GM12878 (cell line): ENCODE measurements at regions not wholly inside any gene's neighbourhood (a gene's known extent, or its start where the extent isn't known, plus 50 kb on each side); places are given as distances from the start of the nearest gene placed in this dataset.

ENCODE experiments used
- ATAC-seq: fragments of 200-7000 bp; cut with Tn5 transposase; 3 replicates; pipeline ENCODE4 v1.9.1; 2020; ENCODE audit warnings: mild to moderate bottlenecking, moderate library complexity
- BruUV-seq: library from RNA; stranded (reverse); fragments of 400-500 nt; replicated peaks from 2 replicates; lab custom pipeline; 2021; lab: Mats Ljungman, UMichigan
- CTCF ChIA-PET: fragments of 300-600 bp; sonication (Branson Sonifier 250); formaldehyde crosslinking; extraction: SDS; loops from one replicate; lab custom pipeline; 2021; ENCODE audit warnings: inconsistent platforms; lab: Yijun Ruan, JAX
- POLR2A ChIA-PET: fragments of 350-600 bp; formaldehyde crosslinking; extraction: SDS; loops from one replicate; lab custom pipeline; 2021; ENCODE audit warnings: inconsistent platforms; lab: Charles Lee
- RAD21 ChIA-PET: fragments of 300-600 bp; sonication (Branson Sonifier 250); formaldehyde crosslinking; loops from one replicate; lab custom pipeline; 2023; ENCODE audit warnings: antibody characterized with exemption; ENCODE audit not compliant: unreplicated experiment; lab: Charles Lee
- SMC1A ChIA-PET: fragments of 300-600 bp; sonication (Branson Sonifier 250); formaldehyde crosslinking; loops from one replicate; lab custom pipeline; 2023; ENCODE audit not compliant: unreplicated experiment, uncharacterized antibody; lab: Charles Lee
- DNase-seq: peaks from one replicate; pipeline ENCODE4 v3.0.0-alpha.2; 2011; ENCODE audit warnings: low read depth, low spot score
- FAIRE-seq: peaks from 3 replicates; lab custom pipeline; 2011; peaks lifted over from hg19 to GRCh38; lab: Jason Lieb, UNC
- H2AFZ ChIP-seq: 2 replicates; pipeline ENCODE4 v1.6.0; 2011; ENCODE audit warnings: low read depth, low read length, control low read depth; ENCODE audit not compliant: control insufficient read depth
- H3K27ac ChIP-seq: 2 replicates; pipeline ENCODE4 v1.5.1; 2011; ENCODE audit warnings: control low read depth; ENCODE audit not compliant: control insufficient read depth, insufficient read depth
- H3K27me3 ChIP-seq, 2 experiments: replicated peaks in 1 of 2; 2 replicates each; pipeline versions ENCODE4 v1.6.0 to v1.6.1; 2011; ENCODE audit warnings: low read length in 1 of 2; ENCODE audit not compliant: control insufficient read depth in 2 of 2, insufficient read depth in 2 of 2
- H3K36me3 ChIP-seq, 2 experiments: 2 replicates each; pipeline ENCODE4 v1.5.1; 2011; ENCODE audit warnings: low read length in 1 of 2; ENCODE audit not compliant: control insufficient read depth in 2 of 2, insufficient read depth in 2 of 2
- H3K4me1 ChIP-seq: 2 replicates; pipeline ENCODE4 v1.6.1; 2011; ENCODE audit warnings: mild to moderate bottlenecking, low read length, moderate library complexity, mixed read lengths; ENCODE audit not compliant: control insufficient read depth, insufficient read depth
- H3K4me2 ChIP-seq: 2 replicates; pipeline ENCODE4 v1.6.0; 2011; ENCODE audit warnings: control low read depth; ENCODE audit not compliant: control insufficient read depth, insufficient read depth
- H3K4me3 ChIP-seq: fragments of 200-600 bp; sonication (generic); 2 replicates; pipeline ENCODE4 v1.5.1; 2016
- H3K79me2 ChIP-seq: 2 replicates; pipeline ENCODE4 v1.6.0; 2011; ENCODE audit warnings: low read length; ENCODE audit not compliant: control insufficient read depth, insufficient read depth
- H3K9ac ChIP-seq: 2 replicates; pipeline ENCODE4 v1.8.0; 2011; ENCODE audit warnings: low read length, control low read depth, mixed read lengths; ENCODE audit not compliant: control insufficient read depth, insufficient read depth
- H3K9me3 ChIP-seq: replicated peaks from 3 replicates; pipeline ENCODE4 v1.5.1; 2011; ENCODE audit warnings: mild to moderate bottlenecking, low read length; ENCODE audit not compliant: control insufficient read depth, insufficient read depth
- H4K20me1 ChIP-seq: 2 replicates; pipeline ENCODE4 v1.6.0; 2011; ENCODE audit not compliant: control insufficient read depth, insufficient read depth
- CBX5 ChIP-seq: sonication (generic); IDR thresholded peaks from 2 replicates; pipeline ENCODE4 v1.6.1; 2016; ENCODE audit warnings: low read depth, moderate library complexity, mild to moderate bottlenecking, inconsistent platforms
- EED ChIP-seq: sonication (generic); IDR thresholded peaks from 2 replicates; pipeline ENCODE4 v1.6.1; 2016; ENCODE audit warnings: antibody characterized with exemption, low read depth
- FOXM1 ChIP-seq: IDR thresholded peaks from 2 replicates; pipeline ENCODE4 v1.6.1; 2012; ENCODE audit warnings: low read depth, mild to moderate bottlenecking, inconsistent platforms, low read length, moderate library complexity
- MXI1 ChIP-seq: fragments of 150-350 bp; IDR thresholded peaks from 2 replicates; pipeline ENCODE4 v1.6.1; 2011; ENCODE audit warnings: low read depth, mild to moderate bottlenecking, inconsistent platforms, low read length, improper control_type of control experiment
- POLR2AphosphoS2 ChIP-seq: IDR thresholded peaks from 2 replicates; pipeline ENCODE4 v1.6.1; 2011; ENCODE audit warnings: low read depth, mild to moderate bottlenecking, low read length, improper control_type of control experiment, moderate library complexity
- RUNX3 ChIP-seq: IDR thresholded peaks from 2 replicates; pipeline ENCODE4 v1.6.1; 2012; ENCODE audit warnings: low read length, inconsistent platforms
- SIX5 ChIP-seq: IDR thresholded peaks from 2 replicates; pipeline ENCODE4 v1.6.1; 2011; ENCODE audit warnings: mild to moderate bottlenecking, low read depth, low read length, moderate library complexity; ENCODE audit not compliant: severe bottlenecking
- TCF7 ChIP-seq: IDR thresholded peaks from 2 replicates; pipeline ENCODE4 v1.6.1; 2014; ENCODE audit warnings: antibody characterized with exemption, borderline replicate concordance
- ZNF384 ChIP-seq: IDR thresholded peaks from 2 replicates; pipeline ENCODE4 v1.6.1; 2012; ENCODE audit warnings: low read depth, mild to moderate bottlenecking, low read length, improper control_type of control experiment, borderline replicate concordance
- ZNF622 ChIP-seq: fragments of 450-650 bp; IDR thresholded peaks from 2 replicates; pipeline ENCODE4 v1.6.1; 2017; ENCODE audit warnings: mild to moderate bottlenecking, inconsistent platforms
- WGBS: methylation state at CpG from one replicate; pipeline ENCODE4 v1.1.6; 2016; ENCODE audit warnings: low lambda C conversion rate; ENCODE audit not compliant: insufficient replicate concordance, insufficient coverage; ENCODE audit errors: missing lambda C conversion rate; 5-methylcytosine and 5-hydroxymethylcytosine counted together
- in situ Hi-C: fragments of 300-500 bp; cut with MboI; formaldehyde crosslinking; loops from 9 replicates; pipeline ENCODE4 v1.14.3; 2018; ENCODE audit warnings: mixed read lengths
- intact Hi-C: fragments of 100-400 bp; cut with micrococcal nuclease; formaldehyde crosslinking; loops from one replicate; pipeline ENCODE4 v1.14.2; 2022; ENCODE audit not compliant: unreplicated experiment
- TF ChIP-seq, protein P1 (sequence below): fragments of 450-650 bp; formaldehyde crosslinking; IDR thresholded peaks from 2 replicates; pipeline ENCODE4 v1.4.0; 2022; ENCODE audit warnings: mild to moderate bottlenecking, moderate library complexity

GRCh38 chr5:106784846-106785245 lies 885.9 kb downstream of the EFNA5 start:
- no peak overlapping the region for H3K4me3 ChIP-seq
- no peaks in the 10 kb centered on the region for H3K9me3 ChIP-seq
- CTCF ChIA-PET, result no interaction called here
- no peak overlapping the region for H3K9ac ChIP-seq
- intact Hi-C loops (no loop called here), in situ Hi-C loops (no loop called here)
- SMC1A ChIA-PET, result no interaction called here
- TF ChIP-seq MXI1, result no peak
- TF ChIP-seq FOXM1, result no peak
- no peak for TF ChIP-seq EED
- no peak for TF ChIP-seq ZNF384
- TF ChIP-seq, protein P1, sequence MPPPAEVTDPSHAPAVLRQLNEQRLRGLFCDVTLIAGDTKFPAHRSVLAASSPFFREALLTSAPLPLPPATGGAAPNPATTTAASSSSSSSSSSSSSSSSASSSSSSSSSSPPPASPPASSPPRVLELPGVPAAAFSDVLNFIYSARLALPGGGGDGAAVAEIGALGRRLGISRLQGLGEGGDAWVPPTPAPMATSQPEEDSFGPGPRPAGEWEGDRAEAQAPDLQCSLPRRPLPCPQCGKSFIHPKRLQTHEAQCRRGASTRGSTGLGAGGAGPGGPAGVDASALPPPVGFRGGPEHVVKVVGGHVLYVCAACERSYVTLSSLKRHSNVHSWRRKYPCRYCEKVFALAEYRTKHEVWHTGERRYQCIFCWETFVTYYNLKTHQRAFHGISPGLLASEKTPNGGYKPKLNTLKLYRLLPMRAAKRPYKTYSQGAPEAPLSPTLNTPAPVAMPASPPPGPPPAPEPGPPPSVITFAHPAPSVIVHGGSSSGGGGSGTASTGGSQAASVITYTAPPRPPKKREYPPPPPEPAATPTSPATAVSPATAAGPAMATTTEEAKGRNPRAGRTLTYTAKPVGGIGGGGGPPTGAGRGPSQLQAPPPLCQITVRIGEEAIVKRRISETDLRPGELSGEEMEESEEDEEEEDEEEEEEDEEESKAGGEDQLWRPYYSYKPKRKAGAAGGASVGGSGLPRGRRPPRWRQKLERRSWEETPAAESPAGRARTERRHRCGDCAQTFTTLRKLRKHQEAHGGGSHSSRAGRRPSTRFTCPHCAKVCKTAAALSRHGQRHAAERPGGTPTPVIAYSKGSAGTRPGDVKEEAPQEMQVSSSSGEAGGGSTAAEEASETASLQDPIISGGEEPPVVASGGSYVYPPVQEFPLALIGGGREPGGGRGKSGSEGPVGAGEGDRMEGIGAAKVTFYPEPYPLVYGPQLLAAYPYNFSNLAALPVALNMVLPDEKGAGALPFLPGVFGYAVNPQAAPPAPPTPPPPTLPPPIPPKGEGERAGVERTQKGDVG, result no peak
- TF ChIP-seq CBX5, result no peak
- TF ChIP-seq ZNF622, result no peak
- no peak for TF ChIP-seq POLR2AphosphoS2
- no peak for TF ChIP-seq TCF7
- TF ChIP-seq RUNX3, result no peak
- TF ChIP-seq SIX5, result no peak
- no peaks in the 10 kb centered on the region for H3K79me2 ChIP-seq
- H3K27me3 ChIP-seq, result no peaks in the 10 kb centered on the region
- FAIRE-seq, result no peak
- DNase-seq, result no peak
- no peaks in the 10 kb centered on the region for H4K20me1 ChIP-seq
- WGBS, result 0% methylated on average over 1 of the region's 1 CpG
- no peak overlapping the region for H2AFZ ChIP-seq
- no TSS peak for BruUV-seq
- no peak overlapping the region for H3K4me2 ChIP-seq
- no peaks in the 10 kb centered on the region for H3K4me1 ChIP-seq
- H3K27ac ChIP-seq, result no peak overlapping the region
- H3K36me3 ChIP-seq, result no peaks in the 10 kb centered on the region
- RAD21 ChIA-PET, result no interaction called here
- POLR2A ChIA-PET, result no interaction called here
- no peak for ATAC-seq
